ENCODE measurements at regions not wholly inside any gene's neighbourhood (a gene's known extent, or its start where the extent isn't known, plus 50 kb on each side); places are given as distances from the start of the nearest gene placed in this dataset.

DNA sequence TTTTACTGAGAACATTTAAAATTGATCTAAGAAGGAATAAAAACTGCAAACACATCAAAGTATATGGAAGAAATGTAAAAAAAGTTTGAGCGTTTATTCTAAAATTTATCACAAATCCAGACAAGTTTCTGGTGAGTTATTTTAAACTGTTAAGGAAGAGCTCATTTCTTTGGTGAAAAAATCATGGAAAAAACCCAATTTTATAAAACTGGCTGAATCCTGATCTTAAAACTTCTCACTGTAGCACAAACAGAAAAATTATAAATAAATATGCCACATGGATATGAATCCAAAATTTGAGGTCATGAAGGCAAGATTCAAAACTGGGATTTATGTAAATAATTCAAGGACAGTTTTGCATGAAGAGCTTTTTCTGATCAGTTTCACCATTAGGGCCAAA, 205.1 kb upstream of the RGMA start:
- no peak for DNase-seq (ENCODE audit: low read depth)
- TF ChIP-seq, protein P1, sequence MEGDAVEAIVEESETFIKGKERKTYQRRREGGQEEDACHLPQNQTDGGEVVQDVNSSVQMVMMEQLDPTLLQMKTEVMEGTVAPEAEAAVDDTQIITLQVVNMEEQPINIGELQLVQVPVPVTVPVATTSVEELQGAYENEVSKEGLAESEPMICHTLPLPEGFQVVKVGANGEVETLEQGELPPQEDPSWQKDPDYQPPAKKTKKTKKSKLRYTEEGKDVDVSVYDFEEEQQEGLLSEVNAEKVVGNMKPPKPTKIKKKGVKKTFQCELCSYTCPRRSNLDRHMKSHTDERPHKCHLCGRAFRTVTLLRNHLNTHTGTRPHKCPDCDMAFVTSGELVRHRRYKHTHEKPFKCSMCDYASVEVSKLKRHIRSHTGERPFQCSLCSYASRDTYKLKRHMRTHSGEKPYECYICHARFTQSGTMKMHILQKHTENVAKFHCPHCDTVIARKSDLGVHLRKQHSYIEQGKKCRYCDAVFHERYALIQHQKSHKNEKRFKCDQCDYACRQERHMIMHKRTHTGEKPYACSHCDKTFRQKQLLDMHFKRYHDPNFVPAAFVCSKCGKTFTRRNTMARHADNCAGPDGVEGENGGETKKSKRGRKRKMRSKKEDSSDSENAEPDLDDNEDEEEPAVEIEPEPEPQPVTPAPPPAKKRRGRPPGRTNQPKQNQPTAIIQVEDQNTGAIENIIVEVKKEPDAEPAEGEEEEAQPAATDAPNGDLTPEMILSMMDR (IDR thresholded peaks at IDR 0.05; ENCODE audit: insufficient read depth, low read depth, low read length) = no peak
- Histone ChIP-seq H3K36me3 (ENCODE audit: control insufficient read depth, insufficient read depth, low read length) (no peaks in the 10 kb centered on the region), H3K4me3 (ENCODE audit: low read depth, low read length) (no peak overlapping the region), H3K27me3 (ENCODE audit: control insufficient read depth, insufficient read depth, low read length) (no peaks in the 10 kb centered on the region)
- ChIA-PET POLR2A (no interaction called here), CTCF (interaction anchor here (0.7 kb wide), 1 partner anchor 157 kb away, joined by 3 read pairs; no protein-coding TSS in a partner anchor)

DNA sequence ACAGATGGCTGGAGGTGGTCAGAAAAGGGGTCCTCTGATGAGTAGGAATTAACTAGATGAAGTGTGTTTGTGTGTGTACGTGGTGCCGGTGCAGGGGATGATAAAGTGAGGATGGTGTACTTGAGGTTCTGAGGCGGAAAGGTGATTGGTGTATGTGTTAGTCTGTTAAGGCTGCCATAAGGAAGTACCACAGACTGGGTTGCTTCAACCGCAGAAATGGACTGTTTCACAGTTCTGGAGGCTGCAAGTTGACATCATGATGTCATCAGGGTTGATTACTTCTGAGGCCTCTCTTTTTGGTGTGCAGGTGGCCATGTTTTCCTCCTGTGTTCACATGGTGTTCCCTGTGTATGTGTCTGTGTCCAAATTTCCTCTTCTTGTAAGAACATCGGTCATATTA, 202.4 kb upstream of the RGMA start:
- POLR2A ChIA-PET = no interaction called here
- CTCF ChIA-PET = no interaction called here
- DNase-seq (ENCODE audit: low read depth) = no peak
- no peak overlapping the region for H3K4me3 ChIP-seq (ENCODE audit: low read depth, low read length)
- no peaks in the 10 kb centered on the region for H3K27me3 ChIP-seq (ENCODE audit: control insufficient read depth, insufficient read depth, low read length)
- TF ChIP-seq, protein P1 (IDR thresholded peaks at IDR 0.05; ENCODE audit: insufficient read depth, low read depth, low read length) = no peak
- H3K36me3 ChIP-seq (ENCODE audit: control insufficient read depth, insufficient read depth, low read length) = no peaks in the 10 kb centered on the region

DNA sequence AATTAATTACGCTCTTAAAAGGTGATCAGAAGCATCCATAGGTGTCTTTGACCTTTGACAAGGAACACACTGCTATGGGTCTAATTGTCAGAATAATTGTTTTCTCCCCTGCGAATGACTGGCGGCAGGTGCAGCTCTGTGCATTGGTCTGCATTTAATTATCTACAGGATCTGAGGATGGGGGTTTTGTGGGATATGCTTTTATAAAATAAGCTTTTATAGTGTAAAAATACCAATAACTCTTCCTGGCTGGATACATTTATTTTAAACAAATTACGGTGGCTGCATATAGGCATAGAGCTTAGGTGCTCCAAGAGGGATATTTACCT, 201.6 kb upstream of the RGMA start:
- DNase-seq (ENCODE audit: low read depth) = no peak
- Histone ChIP-seq H3K27me3 (ENCODE audit: control insufficient read depth, insufficient read depth, low read length) (no peaks in the 10 kb centered on the region), H3K36me3 (ENCODE audit: control insufficient read depth, insufficient read depth, low read length) (no peaks in the 10 kb centered on the region), H3K4me3 (ENCODE audit: low read depth, low read length) (no peak overlapping the region)
- ChIA-PET CTCF (no interaction called here), POLR2A (no interaction called here)
- TF ChIP-seq, protein P1 (IDR thresholded peaks at IDR 0.05; ENCODE audit: insufficient read depth, low read depth, low read length) = no peak

DNA sequence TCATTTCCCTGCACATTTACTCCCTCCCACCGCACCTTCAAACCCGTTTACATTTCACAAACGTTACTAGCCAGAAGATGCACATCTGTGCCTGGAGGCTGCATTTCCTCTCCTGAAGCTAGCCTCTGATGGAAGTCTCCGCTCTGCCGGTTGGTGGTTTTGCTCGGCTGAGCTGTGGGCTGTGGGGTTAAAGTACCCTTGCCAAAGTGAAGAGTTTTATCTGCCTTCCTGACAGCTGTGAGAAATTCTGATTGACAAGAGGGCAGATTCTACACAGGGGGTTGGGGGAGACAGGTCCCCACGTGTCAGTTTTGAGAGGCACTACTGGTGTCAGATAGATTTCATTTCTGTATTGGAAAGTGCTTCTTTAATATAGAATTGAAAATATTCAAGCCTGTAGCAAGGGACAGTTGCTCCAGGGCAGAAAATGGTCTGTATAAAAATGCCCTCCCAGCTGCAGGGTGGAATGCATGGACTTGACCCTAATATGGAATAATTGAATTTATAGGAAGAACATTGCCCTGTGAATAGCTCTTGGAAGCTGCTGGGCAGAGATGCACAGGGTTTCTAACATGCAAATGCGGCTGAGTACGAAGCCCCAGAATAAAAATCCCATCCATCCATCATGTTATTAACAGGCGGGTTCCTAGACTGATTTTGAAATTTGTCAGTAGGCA, 201.1 kb upstream of the RGMA start:
- no peaks in the 10 kb centered on the region for H3K36me3 ChIP-seq (ENCODE audit: control insufficient read depth, insufficient read depth, low read length)
- CTCF ChIA-PET = no interaction called here
- no peak overlapping the region for H3K4me3 ChIP-seq (ENCODE audit: low read depth, low read length)
- POLR2A ChIA-PET = no interaction called here
- TF ChIP-seq, protein P1 (IDR thresholded peaks at IDR 0.05; ENCODE audit: insufficient read depth, low read depth, low read length) = no peak
- no peaks in the 10 kb centered on the region for H3K27me3 ChIP-seq (ENCODE audit: control insufficient read depth, insufficient read depth, low read length)
- no peak for DNase-seq (ENCODE audit: low read depth)

DNA sequence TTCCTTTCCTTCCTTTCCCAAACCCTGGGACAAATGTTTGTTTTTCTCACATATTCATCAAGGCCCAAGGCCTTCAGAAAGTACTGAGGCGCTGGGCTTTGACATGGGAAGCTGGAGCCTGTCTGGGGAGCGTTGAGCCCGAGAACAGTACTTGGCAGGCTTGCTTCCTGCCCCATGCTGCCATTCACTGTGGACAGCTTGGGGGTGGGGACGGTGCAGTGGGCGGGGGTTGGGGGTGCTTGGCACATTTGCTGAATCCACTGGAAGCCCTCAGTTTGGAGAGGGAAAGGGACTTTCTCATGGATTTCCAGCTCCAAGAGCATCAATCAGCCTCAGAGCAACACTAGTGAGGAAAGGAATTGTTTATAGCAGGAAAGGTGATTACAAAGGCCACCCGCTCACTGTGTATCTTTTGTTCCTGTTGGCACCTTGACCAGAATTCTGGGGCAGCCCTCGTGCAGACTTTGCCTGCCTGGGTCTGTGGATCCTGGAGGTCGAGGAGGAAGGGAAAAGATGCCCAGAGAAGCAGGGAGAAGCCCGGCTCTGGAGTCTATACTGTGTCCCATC, 199.8 kb upstream of the RGMA start:
- TF ChIP-seq, protein P1 (IDR thresholded peaks at IDR 0.05; ENCODE audit: insufficient read depth, low read depth, low read length) = no peak
- Histone ChIP-seq H3K36me3 (ENCODE audit: control insufficient read depth, insufficient read depth, low read length) (no peaks in the 10 kb centered on the region), H3K4me3 (ENCODE audit: low read depth, low read length) (no peak overlapping the region), H3K27me3 (ENCODE audit: control insufficient read depth, insufficient read depth, low read length) (no peaks in the 10 kb centered on the region)
- CTCF ChIA-PET = no interaction called here
- POLR2A ChIA-PET = no interaction called here
- DNase-seq (ENCODE audit: low read depth) = no peak

Measured in BJ (cell line).